MM.1S (cell line): ENCODE measurements at regions not wholly inside any gene's neighbourhood (a gene's known extent, or its start where the extent isn't known, plus 50 kb on each side); places are given as distances from the start of the nearest gene placed in this dataset.

Source experiments
- DNase-seq: peaks from one replicate; pipeline ENCODE4 v3.0.0-alpha.2; 2015
- H2AFZ ChIP-seq: fragments of 300-600 bp; sonication (generic); 2 replicates; pipeline ENCODE4 v1.6.0; 2016; ENCODE audit warnings: antibody characterized with exemption, low read length
- H3F3A ChIP-seq: fragments of 300-600 bp; sonication (generic); 2 replicates; pipeline ENCODE4 v1.6.1; 2016; ENCODE audit warnings: mild to moderate bottlenecking, antibody characterized with exemption, low read length, moderate library complexity, mixed read lengths; ENCODE audit not compliant: insufficient read depth
- H3K27ac ChIP-seq: fragments of 300-600 bp; sonication (generic); 2 replicates; pipeline ENCODE4 v1.5.1; 2016; ENCODE audit warnings: mild to moderate bottlenecking, low read length
- H3K27me3 ChIP-seq: fragments of 300-600 bp; sonication (generic); replicated peaks from 2 replicates; pipeline ENCODE4 v1.6.0; 2016; ENCODE audit warnings: low read length; ENCODE audit not compliant: insufficient read depth
- H3K36me3 ChIP-seq: fragments of 300-600 bp; sonication (generic); replicated peaks from 2 replicates; pipeline ENCODE4 v1.6.1; 2016; ENCODE audit warnings: mild to moderate bottlenecking, low read length, mixed read lengths; ENCODE audit not compliant: insufficient read depth
- H3K4me1 ChIP-seq: fragments of 300-600 bp; sonication (generic); 2 replicates; pipeline ENCODE4 v1.6.1; 2016; ENCODE audit warnings: low read length, mixed read lengths
- H3K4me2 ChIP-seq: fragments of 300-600 bp; sonication (generic); 2 replicates; pipeline ENCODE4 v1.6.0; 2016; ENCODE audit warnings: low read depth, low read length
- H3K4me3 ChIP-seq: fragments of 300-600 bp; sonication (generic); 2 replicates; pipeline ENCODE4 v1.5.1; 2016; ENCODE audit warnings: low read length, mixed read lengths
- H3K79me2 ChIP-seq: fragments of 300-600 bp; sonication (generic); 2 replicates; pipeline ENCODE4 v1.6.1; 2016; ENCODE audit warnings: mixed run types, low read length, mixed read lengths
- H3K9ac ChIP-seq: fragments of 300-600 bp; sonication (generic); 2 replicates; pipeline ENCODE4 v1.6.1; 2016; ENCODE audit warnings: low read length, mixed read lengths
- H3K9me2 ChIP-seq: fragments of 300-600 bp; sonication (generic); replicated peaks from 2 replicates; pipeline ENCODE4 v1.6.1; 2016; ENCODE audit warnings: mild to moderate bottlenecking, low read length, mixed read lengths; ENCODE audit not compliant: insufficient read depth
- H3K9me3 ChIP-seq: fragments of 300-600 bp; sonication (generic); replicated peaks from 2 replicates; pipeline ENCODE4 v1.6.1; 2016; ENCODE audit warnings: mild to moderate bottlenecking, low read length, mixed read lengths; ENCODE audit not compliant: insufficient read depth
- H4K20me1 ChIP-seq: fragments of 300-600 bp; sonication (generic); 2 replicates; pipeline ENCODE4 v1.6.1; 2016; ENCODE audit warnings: mild to moderate bottlenecking, low read length, moderate library complexity, mixed read lengths; ENCODE audit not compliant: insufficient read depth
- CTCF ChIP-seq: fragments of 300-600 bp; sonication (generic); IDR thresholded peaks from 2 replicates; pipeline ENCODE4 v1.5.1; 2016; ENCODE audit warnings: antibody characterized with exemption, low read length, mixed read lengths
- EZH2 ChIP-seq: fragments of 300-600 bp; sonication (generic); optimal IDR thresholded peaks from 2 replicates; pipeline ENCODE3; 2017; ENCODE audit warnings: low read depth, mild to moderate bottlenecking, antibody characterized with exemption, low read length, mixed read lengths
- EZH2phosphoT487 ChIP-seq: fragments of 300-600 bp; sonication (generic); IDR thresholded peaks from 2 replicates; pipeline ENCODE4 v1.6.1; 2018; ENCODE audit warnings: antibody characterized with exemption, low read length

GRCh38 chr1:14524826-14525636 lies 73.5 kb upstream of the KAZN start:
- Histone ChIP-seq H3K9me3 (no peaks in the 10 kb centered on the region), H3K9me2 (no peaks in the 10 kb centered on the region), H3F3A (no peaks in the 10 kb centered on the region), H3K9ac (no peak overlapping the region), H3K36me3 (no peaks in the 10 kb centered on the region), H3K79me2 (no peaks in the 10 kb centered on the region), H3K4me3 (no peak overlapping the region), H3K27ac (no peak overlapping the region), H4K20me1 (no peaks in the 10 kb centered on the region), H2AFZ (no peak overlapping the region), H3K4me1 (no peaks in the 10 kb centered on the region), H3K4me2 (no peak overlapping the region), H3K27me3 (no peaks in the 10 kb centered on the region)
- no peak for DNase-seq
- no peak for TF ChIP-seq EZH2phosphoT487
- TF ChIP-seq CTCF: no peak
- TF ChIP-seq EZH2: no peak

- Histone ChIP-seq H3K27ac (no peak overlapping the region), H3K79me2 (no peaks in the 10 kb centered on the region), H3K4me2 (no peak overlapping the region), H3K4me3 (no peak overlapping the region), H3F3A (no peaks in the 10 kb centered on the region), H3K36me3 (no peaks in the 10 kb centered on the region), H2AFZ (no peak overlapping the region), H3K27me3 (no peaks in the 10 kb centered on the region), H3K9me3 (no peaks in the 10 kb centered on the region), H3K9me2 (no peaks in the 10 kb centered on the region), H3K4me1 (no peaks in the 10 kb centered on the region), H3K9ac (no peak overlapping the region), H4K20me1 (no peaks in the 10 kb centered on the region)
- TF ChIP-seq EZH2phosphoT487 (no peak), CTCF (no peak), EZH2 (no peak)
- no peak for DNase-seq
These were observed 69.0 kb upstream of the KAZN start for GRCh38 chr1:14529475-14529874.

- Histone ChIP-seq H4K20me1 (no peaks in the 10 kb centered on the region), H3K79me2 (no peaks in the 10 kb centered on the region), H3F3A (no peaks in the 10 kb centered on the region), H3K4me1 (no peaks in the 10 kb centered on the region), H2AFZ (no peak overlapping the region), H3K27ac (no peak overlapping the region), H3K4me3 (no peak overlapping the region), H3K9ac (no peak overlapping the region), H3K36me3 (no peaks in the 10 kb centered on the region), H3K9me3 (no peaks in the 10 kb centered on the region), H3K4me2 (no peak overlapping the region), H3K9me2 (no peaks in the 10 kb centered on the region), H3K27me3 (no peaks in the 10 kb centered on the region)
- no peak for TF ChIP-seq EZH2phosphoT487
- TF ChIP-seq CTCF: no peak
- no peak for TF ChIP-seq EZH2
- no peak for DNase-seq
These were observed 67.0 kb upstream of the KAZN start for GRCh38 chr1:14531519-14531918.
